ENCODE measurements at regions not wholly inside any gene's neighbourhood (a gene's known extent, or its start where the extent isn't known, plus 50 kb on each side); places are given as distances from the start of the nearest gene placed in this dataset.
A peak's percentile ranks its signal among the peaks of the same experiment; 100 is the strongest.
"Not testable (repeated sequence)": the region's sequence is repeated elsewhere in the genome, so short reads cannot be mapped to it uniquely, and the experiment has no call there.

DNA sequence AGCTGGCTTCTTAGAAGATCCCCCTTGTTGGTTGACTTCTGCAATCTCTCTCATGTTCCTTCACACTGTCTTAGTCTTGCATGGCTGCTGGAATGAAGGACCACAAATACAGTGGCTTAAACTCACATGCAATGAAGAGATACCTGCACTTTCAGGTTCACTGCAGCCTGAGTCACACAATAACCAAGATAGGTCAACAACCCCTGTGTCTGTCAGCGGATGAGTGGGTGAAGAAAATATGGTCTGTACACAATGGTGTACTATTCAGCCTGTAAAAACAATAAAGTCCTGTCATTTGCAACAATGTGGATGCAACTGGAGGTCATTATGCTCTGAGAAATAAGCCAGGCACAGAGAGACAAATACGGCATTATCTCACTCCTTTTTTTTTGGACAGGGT, 373.8 kb upstream of the AMELY start:
- Histone ChIP-seq H3K36me3 (ENCODE audit: control insufficient read depth, insufficient read depth, low read length) (no peaks in the 10 kb centered on the region), H3K27me3 (ENCODE audit: control insufficient read depth, insufficient read depth, low read length) (no peaks in the 10 kb centered on the region), H3K4me3 (ENCODE audit: low read depth, low read length) (no peak overlapping the region)
- no peak for DNase-seq (ENCODE audit: low read depth)
- no peak for FAIRE-seq
- TF ChIP-seq, protein P1, sequence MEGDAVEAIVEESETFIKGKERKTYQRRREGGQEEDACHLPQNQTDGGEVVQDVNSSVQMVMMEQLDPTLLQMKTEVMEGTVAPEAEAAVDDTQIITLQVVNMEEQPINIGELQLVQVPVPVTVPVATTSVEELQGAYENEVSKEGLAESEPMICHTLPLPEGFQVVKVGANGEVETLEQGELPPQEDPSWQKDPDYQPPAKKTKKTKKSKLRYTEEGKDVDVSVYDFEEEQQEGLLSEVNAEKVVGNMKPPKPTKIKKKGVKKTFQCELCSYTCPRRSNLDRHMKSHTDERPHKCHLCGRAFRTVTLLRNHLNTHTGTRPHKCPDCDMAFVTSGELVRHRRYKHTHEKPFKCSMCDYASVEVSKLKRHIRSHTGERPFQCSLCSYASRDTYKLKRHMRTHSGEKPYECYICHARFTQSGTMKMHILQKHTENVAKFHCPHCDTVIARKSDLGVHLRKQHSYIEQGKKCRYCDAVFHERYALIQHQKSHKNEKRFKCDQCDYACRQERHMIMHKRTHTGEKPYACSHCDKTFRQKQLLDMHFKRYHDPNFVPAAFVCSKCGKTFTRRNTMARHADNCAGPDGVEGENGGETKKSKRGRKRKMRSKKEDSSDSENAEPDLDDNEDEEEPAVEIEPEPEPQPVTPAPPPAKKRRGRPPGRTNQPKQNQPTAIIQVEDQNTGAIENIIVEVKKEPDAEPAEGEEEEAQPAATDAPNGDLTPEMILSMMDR (IDR thresholded peaks at IDR 0.05; ENCODE audit: insufficient read depth, low read length, severe bottlenecking), result no peak

DNA sequence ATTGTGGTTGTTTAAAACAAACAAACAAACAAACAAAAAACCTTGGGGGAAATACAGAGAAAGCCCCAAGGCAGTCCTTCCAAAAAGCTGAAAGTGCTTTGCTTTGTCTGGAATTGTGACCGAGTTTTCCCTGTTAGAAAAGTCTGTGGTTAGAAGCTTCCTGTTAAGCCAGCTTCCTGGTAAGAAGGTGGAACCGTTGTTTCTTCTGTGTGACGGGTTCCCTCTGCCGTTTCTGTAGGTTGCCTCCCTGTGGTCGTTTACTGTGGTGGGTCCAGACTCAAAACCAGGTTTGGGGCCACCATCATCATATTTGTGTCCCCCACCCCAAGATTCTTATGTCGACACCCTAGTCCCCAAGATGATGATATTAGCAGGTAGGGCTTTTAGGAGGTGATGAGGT, 371.4 kb upstream of the AMELY start:
- Histone ChIP-seq H3K27me3 (ENCODE audit: control insufficient read depth, insufficient read depth, low read length) (no peaks in the 10 kb centered on the region), H3K36me3 (ENCODE audit: control insufficient read depth, insufficient read depth, low read length) (no peaks in the 10 kb centered on the region), H3K4me3 (ENCODE audit: low read depth, low read length) (no peak overlapping the region)
- no peak for FAIRE-seq
- DNase-seq (ENCODE audit: low read depth), result no peak
- TF ChIP-seq, protein P1 (IDR thresholded peaks at IDR 0.05; ENCODE audit: insufficient read depth, low read length, severe bottlenecking), result no peak

DNA sequence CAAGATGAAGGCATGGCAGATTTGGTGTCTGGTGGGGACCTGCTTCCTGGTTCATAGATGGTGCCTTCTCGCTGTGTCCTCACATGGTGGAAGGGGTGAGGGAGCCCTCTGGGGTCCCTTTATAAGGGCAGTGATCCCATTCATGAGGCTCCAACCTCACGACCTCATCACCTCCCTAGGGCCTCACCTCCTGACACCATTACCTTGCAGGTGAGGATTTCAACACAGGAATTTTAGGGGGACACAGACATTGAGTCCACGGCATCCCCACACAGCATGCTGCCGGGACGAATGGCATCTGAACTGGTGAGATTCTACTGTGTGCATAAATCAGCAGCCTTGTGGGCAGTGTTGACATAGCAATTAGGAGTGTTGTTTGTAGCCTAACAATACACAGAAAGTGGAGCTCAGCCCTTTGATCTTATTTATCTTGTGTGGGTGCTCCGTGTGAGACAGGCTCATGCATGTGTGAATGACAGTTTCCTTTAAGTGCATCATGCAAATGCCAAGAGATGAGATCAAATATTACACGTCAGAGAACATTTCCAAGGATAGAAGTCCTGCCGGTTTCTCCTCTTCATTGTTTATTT, 368.7 kb upstream of the AMELY start:
- FAIRE-seq; H3K36me3 ChIP-seq (ENCODE audit: control insufficient read depth, insufficient read depth, low read length); H3K4me3 ChIP-seq (ENCODE audit: low read depth, low read length); H3K27me3 ChIP-seq (ENCODE audit: control insufficient read depth, insufficient read depth, low read length): not testable (repeated sequence)
- DNase-seq (ENCODE audit: low read depth), result peak; percentile 72

DNA sequence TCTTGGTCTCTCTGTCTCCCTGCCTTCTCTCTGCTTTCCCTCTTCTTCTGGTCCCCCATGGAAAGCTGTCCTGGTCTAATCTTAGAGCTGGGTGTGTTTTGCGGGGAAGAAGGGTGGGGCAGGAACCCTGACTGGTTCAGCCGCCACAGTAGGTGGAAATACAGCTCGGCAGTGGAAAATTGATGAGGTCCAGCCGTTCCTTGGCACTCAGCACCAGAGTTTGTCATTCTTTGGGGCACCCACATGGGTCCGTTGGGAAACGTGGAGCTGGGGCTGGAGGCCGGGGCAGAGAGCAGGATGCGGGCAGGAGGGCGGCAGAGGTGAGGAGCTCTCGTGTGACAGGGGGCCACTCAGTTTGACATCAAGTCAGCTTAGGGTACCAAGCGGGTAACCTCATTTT, 364.2 kb upstream of the AMELY start:
- DNase-seq (ENCODE audit: low read depth) (no peak), FAIRE-seq (no peak)
- TF ChIP-seq, protein P1 (IDR thresholded peaks at IDR 0.05; ENCODE audit: insufficient read depth, low read length, severe bottlenecking), result no peak
- Histone ChIP-seq H3K4me3 (ENCODE audit: low read depth, low read length) (peak overlapping the region; percentile 53), H3K27me3 (ENCODE audit: control insufficient read depth, insufficient read depth, low read length) (no peaks in the 10 kb centered on the region), H3K36me3 (ENCODE audit: control insufficient read depth, insufficient read depth, low read length) (no peaks in the 10 kb centered on the region)

DNA sequence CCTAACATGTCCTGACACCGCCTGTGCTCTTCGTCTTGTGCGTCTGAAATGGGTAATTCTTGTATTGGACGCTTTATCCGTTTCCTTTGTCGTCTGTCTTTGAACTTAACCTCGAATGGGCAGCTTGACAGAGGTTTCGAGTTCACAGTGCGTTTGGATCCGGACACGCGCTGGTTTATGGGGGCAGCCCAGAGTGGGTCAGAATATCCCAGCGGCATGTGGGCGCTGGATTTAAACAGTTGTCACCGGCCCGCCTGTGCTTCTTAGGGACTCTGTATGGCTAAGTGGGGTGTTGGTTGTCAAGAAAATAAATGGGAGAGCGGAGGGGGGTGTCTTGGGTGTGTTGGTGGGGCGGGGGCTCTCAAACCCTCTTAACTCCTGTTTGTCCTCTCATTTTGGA, 363.5 kb upstream of the AMELY start:
- Histone ChIP-seq H3K27me3 (ENCODE audit: control insufficient read depth, insufficient read depth, low read length) (no peaks in the 10 kb centered on the region), H3K36me3 (ENCODE audit: control insufficient read depth, insufficient read depth, low read length) (no peaks in the 10 kb centered on the region), H3K4me3 (ENCODE audit: low read depth, low read length) (peak overlapping the region; percentile 53)
- FAIRE-seq (no peak), DNase-seq (ENCODE audit: low read depth) (no peak)
- TF ChIP-seq, protein P1 (IDR thresholded peaks at IDR 0.05; ENCODE audit: insufficient read depth, low read length, severe bottlenecking), result no peak

DNA sequence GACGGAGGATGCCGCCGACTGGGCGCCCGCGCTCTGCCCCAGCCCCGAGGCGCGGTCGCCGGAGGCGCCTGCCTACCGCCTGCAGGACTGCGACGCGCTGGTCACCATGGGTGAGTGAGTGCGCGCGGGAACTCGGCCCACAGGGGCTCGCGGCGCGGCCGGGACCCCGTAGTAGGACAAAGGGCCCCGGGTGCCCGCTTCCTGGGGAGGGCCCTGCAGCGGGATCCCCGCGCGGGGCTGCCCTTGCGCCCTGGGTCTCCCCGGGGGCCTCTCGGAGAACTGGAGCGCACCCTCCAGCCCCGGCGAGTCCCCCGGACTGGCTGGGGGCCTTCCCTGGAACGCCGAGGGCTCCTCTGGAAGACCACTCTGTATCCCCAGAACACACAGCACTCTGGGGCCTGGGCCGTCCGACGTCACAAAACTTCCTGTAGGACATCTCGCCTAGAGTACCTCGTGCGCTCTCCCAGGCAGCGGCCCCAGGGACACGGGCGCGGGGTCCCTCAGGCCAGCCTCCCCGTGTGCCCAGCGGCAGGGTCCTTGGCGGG, 362.9 kb upstream of the AMELY start:
- no peaks in the 10 kb centered on the region for H3K36me3 ChIP-seq (ENCODE audit: control insufficient read depth, insufficient read depth, low read length)
- peak overlapping the region; percentile 53 for H3K4me3 ChIP-seq (ENCODE audit: low read depth, low read length)
- TF ChIP-seq, protein P1 (IDR thresholded peaks at IDR 0.05; ENCODE audit: insufficient read depth, low read length, severe bottlenecking), result no peak
- H3K27me3 ChIP-seq (ENCODE audit: control insufficient read depth, insufficient read depth, low read length), result no peaks in the 10 kb centered on the region
- no peak for DNase-seq (ENCODE audit: low read depth)
- no peak for FAIRE-seq

Measured in bronchial epithelial cell (primary cell).